DMS53 (cell line): ENCODE measurements at regions not wholly inside any gene's neighbourhood (a gene's known extent, or its start where the extent isn't known, plus 50 kb on each side); places are given as distances from the start of the nearest gene placed in this dataset.

Source experiments
- DNase-seq: peaks from one replicate; lab custom pipeline; 2025; lab: John Stamatoyannopoulos, UW

- no peak for DNase-seq
These were observed 92.7 kb upstream of the RPL34 start for GRCh38 chr4:108527723-108528122.

- no peak for DNase-seq
These were observed 99.6 kb upstream of the RPL34 start for GRCh38 chr4:108520807-108521206.

GRCh38 chr4:108519911-108520601 is 100.3 kb upstream of the RPL34 start:
- no peak for DNase-seq

GRCh38 chr4:108519208-108519833 is 101.1 kb upstream of the RPL34 start:
- no peak for DNase-seq

- DNase-seq = peak; percentile 79
These were observed 107.5 kb upstream of the RPL34 start for GRCh38 chr4:108512615-108513505.

GRCh38 chr4:108511618-108512017 is 108.8 kb upstream of the RPL34 start:
- no peak for DNase-seq

GRCh38 chr4:108502356-108502755 is 118.0 kb upstream of the RPL34 start:
- peak; percentile 3 for DNase-seq

GRCh38 chr4:108498925-108499324 is 121.5 kb upstream of the RPL34 start:
- no peak for DNase-seq

GRCh38 chr4:108493596-108493931 is 126.8 kb upstream of the RPL34 start:
- no peak for DNase-seq

- DNase-seq = peak; percentile 62
These were observed 127.4 kb upstream of the RPL34 start for GRCh38 chr4:108492816-108493595.

- no peak for DNase-seq
These were observed 131.5 kb upstream of the RPL34 start for GRCh38 chr4:108488865-108489264.

- no peak for DNase-seq
These were observed 134.3 kb upstream of the RPL34 start for GRCh38 chr4:108486046-108486445.

- no peak for DNase-seq
These were observed 136.2 kb upstream of the RPL34 start for GRCh38 chr4:108484187-108484586.

- no peak for DNase-seq
These were observed 136.7 kb upstream of the RPL34 start for GRCh38 chr4:108483650-108484049.

GRCh38 chr4:108483079-108483478 is 137.3 kb upstream of the RPL34 start:
- DNase-seq = no peak

- no peak for DNase-seq
These were observed 139.5 kb upstream of the RPL34 start for GRCh38 chr4:108480881-108481280.

GRCh38 chr4:108477527-108478108 is 142.8 kb upstream of the RPL34 start:
- DNase-seq = no peak

GRCh38 chr4:108473163-108473720 is 147.1 kb upstream of the RPL34 start:
- no peak for DNase-seq

GRCh38 chr4:108466936-108467902 is 153.2 kb upstream of the RPL34 start:
- peak; percentile 68 for DNase-seq

- DNase-seq = no peak
These were observed 154.4 kb upstream of the RPL34 start for GRCh38 chr4:108465886-108466500.
